CD4-positive, alpha-beta T cell (primary cell): ENCODE measurements at regions not wholly inside any gene's neighbourhood (a gene's known extent, or its start where the extent isn't known, plus 50 kb on each side); places are given as distances from the start of the nearest gene placed in this dataset.

Source experiments
- ATAC-seq: fragments of 200-7000 bp; cut with Tn5 transposase; one replicate; pipeline ENCODE4 v1.10.0; 2022; ENCODE audit warnings: mild to moderate bottlenecking; ENCODE audit not compliant: poor library complexity
- CTCF ChIA-PET: fragments of 350-600 bp; sonication (Branson Sonifier 250); formaldehyde crosslinking; loops from one replicate; lab custom pipeline; 2021; ENCODE audit warnings: antibody characterized with exemption, inconsistent platforms; lab: Charles Lee
- POLR2A ChIA-PET: fragments of 350-600 bp; sonication (Branson Sonifier 250); formaldehyde crosslinking; loops from one replicate; lab custom pipeline; 2021; ENCODE audit warnings: antibody characterized with exemption, inconsistent platforms; lab: Charles Lee
- DNase-seq, 14 experiments: peaks; one replicate each; pipeline ENCODE4 v3.0.0-alpha.2; 2013 to 2020; ENCODE audit warnings: mixed read lengths in 2 of 14
- H3K27ac ChIP-seq, 2 donors: one replicate each; pipeline versions ENCODE4 v1.5.1 to v1.7.0; 2013; ENCODE audit warnings: low read length in 2 of 2, low read depth in 1 of 2, mild to moderate bottlenecking in 1 of 2
- H3K27me3 ChIP-seq, 2 experiments: 1 replicate in 1 of 2; 2 replicates in 1 of 2; pipeline versions ENCODE4 v1.6.1 to v1.7.0; 2013; ENCODE audit warnings: low read length in 2 of 2, control low read depth in 1 of 2, mild to moderate bottlenecking in 1 of 2, moderate library complexity in 1 of 2; ENCODE audit not compliant: insufficient read depth in 2 of 2, control insufficient read depth in 1 of 2
- H3K36me3 ChIP-seq: one replicate; pipeline ENCODE4 v1.6.1; 2013; ENCODE audit warnings: low read length, control low read depth; ENCODE audit not compliant: insufficient read depth
- H3K4me1 ChIP-seq: one replicate; pipeline ENCODE4 v1.6.1; 2013; ENCODE audit warnings: low read length, control low read depth; ENCODE audit not compliant: insufficient read depth
- H3K4me3 ChIP-seq: one replicate; pipeline ENCODE4 v1.5.1; 2013; ENCODE audit warnings: mild to moderate bottlenecking, low read length, moderate library complexity
- H3K9me3 ChIP-seq, 2 experiments: 1 replicate in 1 of 2; 2 replicates in 1 of 2; pipeline versions ENCODE4 v1.6.1 to v1.7.0; 2013; ENCODE audit warnings: low read length in 2 of 2, mild to moderate bottlenecking in 2 of 2, control low read depth in 1 of 2, moderate library complexity in 1 of 2; ENCODE audit not compliant: control insufficient read depth in 1 of 2, insufficient read depth in 1 of 2
- H3K27ac Mint-ChIP-seq: one replicate; pipeline ENCODE4 v1.8.0; 2020; ENCODE audit warnings: mixed read lengths
- H3K27me3 Mint-ChIP-seq: one replicate; pipeline ENCODE4 v1.8.0; 2021; ENCODE audit warnings: mixed read lengths
- H3K36me3 Mint-ChIP-seq: one replicate; pipeline ENCODE4 v1.8.0; 2021; ENCODE audit warnings: low read depth, mixed read lengths
- H3K4me1 Mint-ChIP-seq: one replicate; pipeline ENCODE4 v1.8.0; 2021; ENCODE audit warnings: low read depth, mixed read lengths
- H3K4me3 Mint-ChIP-seq: one replicate; pipeline ENCODE4 v1.8.0; 2020; ENCODE audit warnings: mild to moderate bottlenecking, mixed read lengths
- H3K9me3 Mint-ChIP-seq: one replicate; pipeline ENCODE4 v1.8.0; 2020; ENCODE audit warnings: mixed read lengths
- intact Hi-C, 2 experiments: fragments of 100-400 bp; cut with DNase I in 1 of 2; cut with micrococcal nuclease in 1 of 2; formaldehyde crosslinking; loops; one replicate each; pipeline versions ENCODE4 v1.15.1 to v1.9.0; 2023 to 2025; cut with DNase I, micrococcal nuclease
- TF ChIP-seq, protein P1 (sequence below): fragments of 200-600 bp; IDR thresholded peaks from one replicate; pipeline ENCODE4 v1.8.0; 2022; ENCODE audit warnings: antibody characterized with exemption, mild to moderate bottlenecking

DNA sequence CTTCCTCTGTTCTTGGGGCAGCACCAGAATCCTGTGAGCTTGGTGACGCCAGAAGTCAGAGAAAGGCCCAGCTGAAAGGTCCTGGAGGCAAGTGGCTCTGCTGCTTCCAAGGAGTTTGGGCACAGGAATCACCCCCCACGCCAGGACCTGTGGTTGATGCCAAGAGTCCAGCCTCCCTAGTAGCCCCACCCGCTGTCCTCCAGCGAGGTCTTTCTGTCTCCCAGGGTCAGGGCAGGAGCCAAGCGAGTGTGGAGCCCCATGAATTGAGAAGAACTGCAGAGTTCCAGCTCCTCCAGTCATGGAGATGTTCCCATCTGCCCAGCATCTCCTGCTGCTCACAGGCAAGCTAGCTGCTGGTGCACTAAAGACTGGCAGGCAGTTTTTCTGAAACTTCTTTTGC, 631.7 kb upstream of the MGMT start:
- no peaks in the 10 kb centered on the region for H3K9me3 ChIP-seq
- no peaks in the 10 kb centered on the region for H3K4me1 ChIP-seq
- Mint-ChIP-seq H3K36me3 (no peaks in the 10 kb centered on the region), H3K4me1 (no peaks in the 10 kb centered on the region), H3K4me3 (no peak overlapping the region), H3K9me3 (no peaks in the 10 kb centered on the region), H3K27me3 (no peaks in the 10 kb centered on the region), H3K27ac (no peak overlapping the region)
- no peak overlapping the region for H3K4me3 ChIP-seq
- H3K27me3 ChIP-seq, result no peaks in the 10 kb centered on the region
- ATAC-seq, result no peak
- no peak overlapping the region for H3K27ac ChIP-seq
- H3K36me3 ChIP-seq, result no peaks in the 10 kb centered on the region
- CTCF ChIA-PET, result no interaction called here
- POLR2A ChIA-PET, result no interaction called here
- intact Hi-C loops, result no loop called here
- TF ChIP-seq, protein P1, sequence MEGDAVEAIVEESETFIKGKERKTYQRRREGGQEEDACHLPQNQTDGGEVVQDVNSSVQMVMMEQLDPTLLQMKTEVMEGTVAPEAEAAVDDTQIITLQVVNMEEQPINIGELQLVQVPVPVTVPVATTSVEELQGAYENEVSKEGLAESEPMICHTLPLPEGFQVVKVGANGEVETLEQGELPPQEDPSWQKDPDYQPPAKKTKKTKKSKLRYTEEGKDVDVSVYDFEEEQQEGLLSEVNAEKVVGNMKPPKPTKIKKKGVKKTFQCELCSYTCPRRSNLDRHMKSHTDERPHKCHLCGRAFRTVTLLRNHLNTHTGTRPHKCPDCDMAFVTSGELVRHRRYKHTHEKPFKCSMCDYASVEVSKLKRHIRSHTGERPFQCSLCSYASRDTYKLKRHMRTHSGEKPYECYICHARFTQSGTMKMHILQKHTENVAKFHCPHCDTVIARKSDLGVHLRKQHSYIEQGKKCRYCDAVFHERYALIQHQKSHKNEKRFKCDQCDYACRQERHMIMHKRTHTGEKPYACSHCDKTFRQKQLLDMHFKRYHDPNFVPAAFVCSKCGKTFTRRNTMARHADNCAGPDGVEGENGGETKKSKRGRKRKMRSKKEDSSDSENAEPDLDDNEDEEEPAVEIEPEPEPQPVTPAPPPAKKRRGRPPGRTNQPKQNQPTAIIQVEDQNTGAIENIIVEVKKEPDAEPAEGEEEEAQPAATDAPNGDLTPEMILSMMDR, result no peak
- DNase-seq, result no peak

DNA sequence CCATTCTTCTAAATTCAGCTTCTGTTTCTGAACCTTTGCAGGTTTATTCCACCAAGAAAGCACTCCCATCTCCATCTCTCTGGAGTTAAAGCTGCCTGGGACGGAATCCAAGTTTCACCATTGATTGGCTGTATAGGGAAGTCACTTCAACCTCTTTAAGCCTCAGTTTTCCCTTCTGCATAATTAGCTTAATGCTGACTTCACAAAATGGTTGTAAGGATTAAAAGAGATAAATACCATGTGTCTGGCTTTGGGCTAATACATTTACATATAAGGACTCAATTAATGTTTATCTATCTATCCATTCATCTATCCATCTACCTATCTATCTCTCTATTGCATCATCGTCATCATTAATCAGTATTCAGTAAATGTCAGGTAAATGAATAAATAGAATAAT, 629.6 kb upstream of the MGMT start:
- H3K9me3 Mint-ChIP-seq, result no peaks in the 10 kb centered on the region

DNA sequence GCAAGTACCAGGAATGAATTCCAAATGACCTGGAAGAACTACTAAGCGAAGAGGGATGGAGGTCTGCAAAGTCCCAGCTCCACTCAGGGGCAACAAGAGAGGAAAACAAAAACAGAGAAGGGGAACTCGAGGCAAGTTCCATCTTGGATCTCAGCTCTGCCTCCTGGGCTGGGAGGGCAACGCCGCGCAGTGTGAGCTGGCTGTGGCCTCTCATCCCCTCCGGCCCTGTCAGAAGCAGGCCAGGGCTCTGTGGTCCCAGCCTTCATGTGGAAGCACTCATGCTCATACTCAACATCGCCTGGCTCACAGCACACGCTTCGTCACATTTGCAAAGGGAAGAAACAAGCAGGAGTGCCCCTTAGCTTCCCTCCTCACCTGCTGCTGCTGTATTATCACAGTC, 627.9 kb upstream of the MGMT start:
- Mint-ChIP-seq H3K36me3 (no peaks in the 10 kb centered on the region), H3K27me3 (peaks cover 3% of the 10 kb centered on the region), H3K4me1 (no peaks in the 10 kb centered on the region), H3K27ac (no peak overlapping the region), H3K4me3 (no peak overlapping the region), H3K9me3 (no peaks in the 10 kb centered on the region)
- DNase-seq (no peak), ATAC-seq (no peak)
- Histone ChIP-seq H3K27ac (no peak overlapping the region), H3K9me3 (no peaks in the 10 kb centered on the region), H3K36me3 (no peaks in the 10 kb centered on the region), H3K4me3 (no peak overlapping the region), H3K27me3 (no peaks in the 10 kb centered on the region), H3K4me1 (no peaks in the 10 kb centered on the region)
- TF ChIP-seq, protein P1, result no peak
- ChIA-PET POLR2A (no interaction called here), CTCF (no interaction called here)
- intact Hi-C loops, result no loop called here

More for the DNA sequence above, 629.6 kb upstream of the MGMT start:
- DNase-seq (no peak), ATAC-seq (no peak)
- no peaks in the 10 kb centered on the region for H3K27me3 ChIP-seq
- no peak overlapping the region for H3K4me3 ChIP-seq
- no peaks in the 10 kb centered on the region for H3K4me1 ChIP-seq
- no peak overlapping the region for H3K4me3 Mint-ChIP-seq
- ChIA-PET POLR2A (no interaction called here), CTCF (no interaction called here)
- H3K36me3 Mint-ChIP-seq, result no peaks in the 10 kb centered on the region
- H3K36me3 ChIP-seq, result no peaks in the 10 kb centered on the region
- intact Hi-C loops, result no loop called here
- H3K9me3 ChIP-seq, result no peaks in the 10 kb centered on the region
- H3K27ac Mint-ChIP-seq, result no peak overlapping the region
- H3K4me1 Mint-ChIP-seq, result no peaks in the 10 kb centered on the region
- no peak overlapping the region for H3K27ac ChIP-seq
- peaks cover 2% of the 10 kb centered on the region for H3K27me3 Mint-ChIP-seq
- TF ChIP-seq, protein P1, result no peak
